IMR-90 (cell line): ENCODE measurements at regions not wholly inside any gene's neighbourhood (a gene's known extent, or its start where the extent isn't known, plus 50 kb on each side); places are given as distances from the start of the nearest gene placed in this dataset.

Experiments
- ATAC-seq: fragments of 200-7000 bp; cut with Tn5 transposase; 2 replicates; pipeline ENCODE4 v1.9.1; 2020; ENCODE audit warnings: low read depth, mild to moderate bottlenecking, moderate library complexity
- BruUV-seq: library from RNA; stranded (reverse); fragments of 400-500 nt; replicated peaks from 2 replicates; lab custom pipeline; 2021; lab: Mats Ljungman, UMichigan
- CTCF ChIA-PET: fragments of 300-600 bp; formaldehyde crosslinking; extraction: SDS; loops from one replicate; lab custom pipeline; 2021; ENCODE audit warnings: antibody characterized with exemption; lab: Yijun Ruan, JAX
- POLR2A ChIA-PET: fragments of 300-600 bp; sonication (Branson Sonifier 250); formaldehyde crosslinking; loops from one replicate; lab custom pipeline; 2022; ENCODE audit warnings: antibody characterized with exemption; ENCODE audit not compliant: unreplicated experiment; lab: Charles Lee
- DNase-seq: peaks from one replicate; pipeline ENCODE4 v3.0.0; 2013
- H2AFZ ChIP-seq: replicated peaks from 2 replicates; pipeline ENCODE3; 2013; ENCODE audit warnings: low read length, mild to moderate bottlenecking; ENCODE audit not compliant: poor library complexity
- H2AK5ac ChIP-seq: 2 replicates; pipeline ENCODE4 v1.6.1; 2013; ENCODE audit warnings: low read depth, low read length, inconsistent platforms
- H2AK9ac ChIP-seq: replicated peaks from 2 replicates; pipeline ENCODE3; 2013; ENCODE audit warnings: mild to moderate bottlenecking, low read depth, low read length, moderate library complexity; ENCODE audit not compliant: poor library complexity
- H2BK120ac ChIP-seq: 2 replicates; pipeline ENCODE4 v1.6.1; 2013; ENCODE audit warnings: low read depth, low read length, inconsistent platforms
- H2BK15ac ChIP-seq: 3 replicates; pipeline ENCODE4 v1.6.1; 2013; ENCODE audit warnings: low read depth, low read length, inconsistent platforms
- H2BK20ac ChIP-seq: 2 replicates; pipeline ENCODE4 v1.6.1; 2013; ENCODE audit warnings: low read depth, mild to moderate bottlenecking, inconsistent platforms, low read length, moderate library complexity
- H2BK5ac ChIP-seq: 2 replicates; pipeline ENCODE4 v1.6.1; 2013; ENCODE audit warnings: mild to moderate bottlenecking, low read depth, low read length, inconsistent platforms; ENCODE audit not compliant: poor library complexity, severe bottlenecking
- H3K14ac ChIP-seq: replicated peaks from 2 replicates; pipeline ENCODE4 v1.6.1; 2013; ENCODE audit warnings: low read depth, low read length, inconsistent platforms
- H3K18ac ChIP-seq: 2 replicates; pipeline ENCODE4 v1.6.1; 2013; ENCODE audit warnings: low read depth, low read length, control low read depth
- H3K23ac ChIP-seq: 2 replicates; pipeline ENCODE4 v1.6.1; 2013; ENCODE audit warnings: low read depth, low read length, inconsistent platforms
- H3K27ac ChIP-seq: 2 replicates; pipeline ENCODE4 v1.5.1; 2013; ENCODE audit warnings: mild to moderate bottlenecking, control low read depth, low read length; ENCODE audit not compliant: insufficient read depth
- H3K27me3 ChIP-seq: 2 replicates; pipeline ENCODE4 v1.6.1; 2013; ENCODE audit warnings: low read length; ENCODE audit not compliant: control insufficient read depth, insufficient read depth
- H3K36me3 ChIP-seq: 2 replicates; pipeline ENCODE4 v1.6.1; 2013; ENCODE audit warnings: low read length, mixed read lengths; ENCODE audit not compliant: control insufficient read depth, insufficient read depth
- H3K4ac ChIP-seq: 2 replicates; pipeline ENCODE4 v1.6.1; 2013; ENCODE audit warnings: low read depth, low read length, inconsistent platforms
- H3K4me1 ChIP-seq: 2 replicates; pipeline ENCODE4 v1.6.1; 2013; ENCODE audit warnings: low read length, mixed read lengths; ENCODE audit not compliant: control insufficient read depth, insufficient read depth
- H3K4me2 ChIP-seq: 2 replicates; pipeline ENCODE4 v1.6.1; 2013; ENCODE audit warnings: low read depth, mild to moderate bottlenecking, control low read depth, low read length, moderate library complexity
- H3K4me3 ChIP-seq: 2 replicates; pipeline ENCODE4 v1.5.1; 2013; ENCODE audit warnings: low read depth, mild to moderate bottlenecking, control low read depth, low read length, moderate library complexity; ENCODE audit not compliant: insufficient read depth
- H3K56ac ChIP-seq: 2 replicates; pipeline ENCODE4 v1.6.1; 2013; ENCODE audit warnings: low read length, inconsistent platforms; ENCODE audit not compliant: insufficient read depth; ENCODE audit errors: extremely low read depth
- H3K79me1 ChIP-seq, 2 experiments: 2 replicates each; pipeline ENCODE4 v1.6.1; 2013; ENCODE audit warnings: low read length in 2 of 2, inconsistent platforms in 1 of 2, low read depth in 1 of 2
- H3K9ac ChIP-seq: 2 replicates; pipeline ENCODE4 v1.6.1; 2013; ENCODE audit warnings: low read depth, low read length, control low read depth
- H3K9me1 ChIP-seq: 2 replicates; pipeline ENCODE4 v1.6.1; 2013; ENCODE audit warnings: low read length, inconsistent platforms; ENCODE audit not compliant: insufficient read depth
- H3K9me3 ChIP-seq: 2 replicates; pipeline ENCODE4 v1.6.1; 2013; ENCODE audit warnings: low read length; ENCODE audit not compliant: control insufficient read depth, insufficient read depth
- H4K20me1 ChIP-seq: 2 replicates; pipeline ENCODE4 v1.6.1; 2013; ENCODE audit warnings: low read length, inconsistent platforms; ENCODE audit not compliant: insufficient read depth
- H4K5ac ChIP-seq: 2 replicates; pipeline ENCODE4 v1.6.1; 2013; ENCODE audit warnings: mild to moderate bottlenecking, low read depth, low read length, control low read depth
- H4K8ac ChIP-seq, 2 experiments: 2 replicates each; pipeline ENCODE4 v1.6.1; 2013; ENCODE audit warnings: low read depth in 2 of 2, low read length in 2 of 2, control low read depth in 1 of 2, inconsistent platforms in 1 of 2
- H4K91ac ChIP-seq: 2 replicates; pipeline ENCODE4 v1.6.1; 2013; ENCODE audit warnings: low read depth, low read length, inconsistent platforms; ENCODE audit not compliant: insufficient read depth
- RCOR1 ChIP-seq: IDR thresholded peaks from 2 replicates; pipeline ENCODE4 v1.6.1; 2012; ENCODE audit warnings: mild to moderate bottlenecking, low read length, improper control_type of control experiment; ENCODE audit not compliant: insufficient replicate concordance
- WGBS, 2 experiments: methylation state at CpG; one replicate each; pipeline versions ENCODE4 v1.1.5 to v1.1.7; 2013; ENCODE audit warnings: missing lambda C conversion rate in 2 of 2; ENCODE audit not compliant: insufficient read length in 1 of 2; ENCODE audit errors: extremely low coverage in 2 of 2; 5-methylcytosine and 5-hydroxymethylcytosine counted together
- dilution Hi-C: fragments of 300-500 bp; cut with HindIII; formaldehyde crosslinking; loops from one replicate; pipeline ENCODE4 v1.14.3; 2018; ENCODE audit warnings: low sequenced_read_pairs; ENCODE audit not compliant: unreplicated experiment
- in situ Hi-C: fragments of 300-500 bp; cut with MboI; formaldehyde crosslinking; loops from 3 replicates; pipeline ENCODE4 v1.14.3; 2019; ENCODE audit warnings: low sequenced_read_pairs, inconsistent platforms, mixed read lengths
- intact Hi-C: fragments of 100-400 bp; cut with micrococcal nuclease; formaldehyde crosslinking; loops from 2 replicates; pipeline ENCODE4 v1.10.0; 2022
- TF ChIP-seq, protein P1 (sequence below): fragments of 150-350 bp; IDR thresholded peaks from 2 replicates; pipeline ENCODE4 v1.6.1; 2017; ENCODE audit warnings: mild to moderate bottlenecking, antibody characterized with exemption, low read length, low read depth

DNA sequence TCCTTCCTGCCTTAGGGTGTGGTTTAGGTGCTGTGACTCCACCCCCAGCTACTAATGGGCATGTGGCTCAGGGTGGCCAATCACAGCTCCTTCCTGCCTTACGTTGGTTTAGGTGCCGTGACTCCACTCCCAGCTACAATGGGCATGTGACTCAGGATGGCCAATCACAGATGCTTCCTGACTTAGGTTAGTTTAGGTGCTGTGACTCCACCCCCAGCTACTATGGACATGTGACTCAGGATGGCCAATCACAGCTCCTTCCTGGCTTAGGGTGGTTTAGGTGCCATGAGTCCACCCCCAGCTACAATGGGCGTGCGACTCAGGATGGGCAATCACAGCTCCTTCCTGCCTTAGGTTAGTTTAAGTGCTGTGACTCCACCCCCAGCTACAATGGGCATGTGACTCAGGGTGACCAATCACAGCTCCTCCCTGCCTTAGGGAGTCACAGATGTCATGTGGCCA lies 163.9 kb downstream of the TBX5 start:
- WGBS, 2 experiments, result no CpG with 5 or more reads among the region's 4 CpGs
- Histone ChIP-seq H2BK120ac (no peak overlapping the region), H3K4me2 (no peak overlapping the region), H3K9me3 (no peaks in the 10 kb centered on the region; the same call in 1 of the 2 replicates), H3K23ac (no peak overlapping the region), H4K91ac (no peak overlapping the region), H3K27me3 (peaks cover 5% of the 10 kb centered on the region), H3K56ac (no peak overlapping the region), H4K5ac (no peak overlapping the region), H4K20me1 (no peaks in the 10 kb centered on the region), H3K9me1 (no peaks in the 10 kb centered on the region), H3K14ac (no peak overlapping the region), H3K4me1 (no peaks in the 10 kb centered on the region), H3K4me3 (no peak overlapping the region), H3K18ac (no peak overlapping the region), H2AK5ac (no peak overlapping the region), H3K79me1 (no peaks in the 10 kb centered on the region), H3K27ac (no peak overlapping the region), H2BK20ac (no peak overlapping the region), H2AK9ac (no peak overlapping the region), H2AFZ (no peak overlapping the region), H3K9ac (no peak overlapping the region), H3K4ac (no peak overlapping the region), H4K8ac (no peak overlapping the region), H2BK5ac (no peak overlapping the region), H3K36me3 (no peaks in the 10 kb centered on the region), H2BK15ac (no peak overlapping the region)
- dilution Hi-C loops, result no loop called here
- ChIA-PET POLR2A (no interaction called here), CTCF (no interaction called here)
- in situ Hi-C loops, result no loop called here
- no peak for ATAC-seq
- TF ChIP-seq, protein P1, sequence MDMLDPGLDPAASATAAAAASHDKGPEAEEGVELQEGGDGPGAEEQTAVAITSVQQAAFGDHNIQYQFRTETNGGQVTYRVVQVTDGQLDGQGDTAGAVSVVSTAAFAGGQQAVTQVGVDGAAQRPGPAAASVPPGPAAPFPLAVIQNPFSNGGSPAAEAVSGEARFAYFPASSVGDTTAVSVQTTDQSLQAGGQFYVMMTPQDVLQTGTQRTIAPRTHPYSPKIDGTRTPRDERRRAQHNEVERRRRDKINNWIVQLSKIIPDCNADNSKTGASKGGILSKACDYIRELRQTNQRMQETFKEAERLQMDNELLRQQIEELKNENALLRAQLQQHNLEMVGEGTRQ, result peak; percentile 33; the same call in 1 of the 2 replicates
- TF ChIP-seq RCOR1, result no peak
- DNase-seq, result no peak
- intact Hi-C loops, result no loop called here
- BruUV-seq, result no TSS peak
